ENCODE measurements at regions not wholly inside any gene's neighbourhood (a gene's known extent, or its start where the extent isn't known, plus 50 kb on each side); places are given as distances from the start of the nearest gene placed in this dataset.

GRCh38 chr22:48361099-48361639 lies 1466.5 kb downstream of the BRD1 start (continued):
- no peak for TF ChIP-seq PRDM6 (tag by site-specific recombination; IDR thresholded peaks at IDR 0.05)
- no peak for TF ChIP-seq CTCF (tag by site-specific recombination; IDR thresholded peaks at IDR 0.05)
- peak; percentile 85 for TF ChIP-seq ZNF366 (tag by site-specific recombination; conservative IDR thresholded peaks at IDR 0.05)

GRCh38 chr22:48359613-48359965 lies 1468.1 kb downstream of the BRD1 start:
- Histone ChIP-seq H3K27ac (ENCODE audit: extremely low read depth, low read depth, low read length) (no peak overlapping the region), H3K4me1 (ENCODE audit: control insufficient read depth, insufficient read depth, low read length) (no peaks in the 10 kb centered on the region), H3K9me3 (ENCODE audit: control insufficient read depth, insufficient read depth, low read depth, low read length) (no peaks in the 10 kb centered on the region), H3K4me3 (ENCODE audit: low read depth, low read length) (no peak overlapping the region), H3K36me3 (ENCODE audit: control insufficient read depth in 2 of 2, insufficient read depth in 1 of 2, low read length in 2 of 2) (no peaks in the 10 kb centered on the region)
- POLR2A ChIA-PET = no interaction called here
- no peak for TF ChIP-seq ZNF555 (tag by site-specific recombination; conservative IDR thresholded peaks at IDR 0.05)
- no peak for TF ChIP-seq ZIC2 (tag by site-specific recombination; IDR thresholded peaks at IDR 0.05)
- TF ChIP-seq ZNF449 (tag by site-specific recombination; IDR thresholded peaks at IDR 0.05) = no peak
- no peak for TF ChIP-seq KLF10 (tag by site-specific recombination; IDR thresholded peaks at IDR 0.05)
- no peak for TF ChIP-seq ZNF184 (tag by site-specific recombination; IDR thresholded peaks at IDR 0.05)
- TF ChIP-seq ZNF548 (tag by site-specific recombination; IDR thresholded peaks at IDR 0.05) = no peak
- TF ChIP-seq GLIS1 (tag by site-specific recombination; IDR thresholded peaks at IDR 0.05) = no peak
- no peak for TF ChIP-seq ZNF692 (tag by site-specific recombination; IDR thresholded peaks at IDR 0.05)
- no peak for TF ChIP-seq ZNF529 (tag by site-specific recombination; IDR thresholded peaks at IDR 0.05; ENCODE audit: insufficient replicate concordance)
- TF ChIP-seq ZNF302 (tag by site-specific recombination; IDR thresholded peaks at IDR 0.05; ENCODE audit: low read depth) = no peak
- CTCF ChIA-PET = no interaction called here

- H3K36me3 ChIP-seq (ENCODE audit: control insufficient read depth in 2 of 2, insufficient read depth in 1 of 2, low read length in 2 of 2) = no peaks in the 10 kb centered on the region
- H3K4me3 ChIP-seq (ENCODE audit: low read depth, low read length) = no peak overlapping the region
- H3K27ac ChIP-seq (ENCODE audit: extremely low read depth, low read depth, low read length) = no peak overlapping the region
- TF ChIP-seq OVOL3 (tag by site-specific recombination; IDR thresholded peaks at IDR 0.05) = no peak
- no peak for TF ChIP-seq ZNF366 (tag by site-specific recombination; conservative IDR thresholded peaks at IDR 0.05)
- TF ChIP-seq ZNF501 (tag by site-specific recombination; IDR thresholded peaks at IDR 0.05) = no peak
- TF ChIP-seq ZNF785 (tag by site-specific recombination; IDR thresholded peaks at IDR 0.05) = no peak
- TF ChIP-seq ZNF292 (tag by site-specific recombination; IDR thresholded peaks at IDR 0.05; ENCODE audit: borderline replicate concordance, low read depth) = no peak
- POLR2A ChIA-PET = no interaction called here
- CTCF ChIA-PET = no interaction called here
- no peaks in the 10 kb centered on the region for H3K4me1 ChIP-seq (ENCODE audit: control insufficient read depth, insufficient read depth, low read length)
- no peaks in the 10 kb centered on the region for H3K9me3 ChIP-seq (ENCODE audit: control insufficient read depth, insufficient read depth, low read depth, low read length)
Measured at GRCh38 chr22:48358886-48359612, 1468.6 kb downstream of the BRD1 start.
